Vagina (tissue), 2 donors: ENCODE measurements at regions not wholly inside any gene's neighbourhood (a gene's known extent, or its start where the extent isn't known, plus 50 kb on each side); places are given as distances from the start of the nearest gene placed in this dataset.

Source experiments
- POLR2A ChIP-seq, 2 donors: fragments of 450-650 bp; IDR thresholded peaks; one replicate each; pipeline ENCODE4 v1.6.1; 2017; ENCODE audit warnings: antibody characterized with exemption in 2 of 2, mild to moderate bottlenecking in 2 of 2, moderate library complexity in 2 of 2
- TF ChIP-seq, protein P1 (sequence below), 3 experiments: fragments of 450-650 bp in 2 of 3; fragments of 200-600 bp in 1 of 3; sonication (generic) in 1 of 3; IDR thresholded peaks; one replicate each; pipeline ENCODE4 v1.5.1; 2017 to 2019; ENCODE audit warnings: antibody characterized with exemption in 3 of 3, mild to moderate bottlenecking in 2 of 3, moderate library complexity in 2 of 3

GRCh38 chr2:57217013-57217412, 829.6 kb upstream of the VRK2 start:
- TF ChIP-seq, protein P1, sequence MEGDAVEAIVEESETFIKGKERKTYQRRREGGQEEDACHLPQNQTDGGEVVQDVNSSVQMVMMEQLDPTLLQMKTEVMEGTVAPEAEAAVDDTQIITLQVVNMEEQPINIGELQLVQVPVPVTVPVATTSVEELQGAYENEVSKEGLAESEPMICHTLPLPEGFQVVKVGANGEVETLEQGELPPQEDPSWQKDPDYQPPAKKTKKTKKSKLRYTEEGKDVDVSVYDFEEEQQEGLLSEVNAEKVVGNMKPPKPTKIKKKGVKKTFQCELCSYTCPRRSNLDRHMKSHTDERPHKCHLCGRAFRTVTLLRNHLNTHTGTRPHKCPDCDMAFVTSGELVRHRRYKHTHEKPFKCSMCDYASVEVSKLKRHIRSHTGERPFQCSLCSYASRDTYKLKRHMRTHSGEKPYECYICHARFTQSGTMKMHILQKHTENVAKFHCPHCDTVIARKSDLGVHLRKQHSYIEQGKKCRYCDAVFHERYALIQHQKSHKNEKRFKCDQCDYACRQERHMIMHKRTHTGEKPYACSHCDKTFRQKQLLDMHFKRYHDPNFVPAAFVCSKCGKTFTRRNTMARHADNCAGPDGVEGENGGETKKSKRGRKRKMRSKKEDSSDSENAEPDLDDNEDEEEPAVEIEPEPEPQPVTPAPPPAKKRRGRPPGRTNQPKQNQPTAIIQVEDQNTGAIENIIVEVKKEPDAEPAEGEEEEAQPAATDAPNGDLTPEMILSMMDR (IDR thresholded peaks at IDR 0.05): no peak
- TF ChIP-seq POLR2A (IDR thresholded peaks at IDR 0.05): no peak
